Epithelial cell of prostate (primary cell): ENCODE measurements at regions not wholly inside any gene's neighbourhood (a gene's known extent, or its start where the extent isn't known, plus 50 kb on each side); places are given as distances from the start of the nearest gene placed in this dataset.
"Not testable (repeated sequence)": the region's sequence is repeated elsewhere in the genome, so short reads cannot be mapped to it uniquely, and the experiment has no call there.

ENCODE experiments used
- DNase-seq: peaks from one replicate; pipeline ENCODE4 v3.0.0-alpha.2; 2011; ENCODE audit warnings: low read depth, low spot score
- H3K27ac ChIP-seq: fragments of 450-650 bp; 2 replicates; pipeline ENCODE4 v1.5.1; 2017; ENCODE audit warnings: mild to moderate bottlenecking

- DNase-seq = no peak
- H3K27ac ChIP-seq = no peak overlapping the region
Observed at GRCh38 chr15:81645470-81645869, 271.5 kb upstream of the TMC3 start.

GRCh38 chr15:81643771-81644170 lies 269.8 kb upstream of the TMC3 start:
- H3K27ac ChIP-seq = no peak overlapping the region
- DNase-seq = no peak

GRCh38 chr15:81642451-81642990 lies 268.5 kb upstream of the TMC3 start:
- no peak overlapping the region for H3K27ac ChIP-seq
- DNase-seq = no peak

GRCh38 chr15:81636064-81636463 lies 262.1 kb upstream of the TMC3 start:
- H3K27ac ChIP-seq, DNase-seq: not testable (repeated sequence)

- H3K27ac ChIP-seq = no peak overlapping the region
- DNase-seq = no peak
Observed at GRCh38 chr15:81633889-81634288, 259.9 kb upstream of the TMC3 start.

GRCh38 chr15:81625896-81626295 lies 251.9 kb upstream of the TMC3 start:
- H3K27ac ChIP-seq = no peak overlapping the region
- DNase-seq = no peak

- no peak overlapping the region for H3K27ac ChIP-seq
- no peak for DNase-seq
Observed at GRCh38 chr15:81619002-81619401, 245.0 kb upstream of the TMC3 start.

- H3K27ac ChIP-seq = no peak overlapping the region
- DNase-seq = no peak
Observed at GRCh38 chr15:81612631-81613030, 238.6 kb upstream of the TMC3 start.

GRCh38 chr15:81611679-81612078 lies 237.7 kb upstream of the TMC3 start:
- no peak overlapping the region for H3K27ac ChIP-seq
- DNase-seq = no peak

- H3K27ac ChIP-seq = no peak overlapping the region
- no peak for DNase-seq
Observed at GRCh38 chr15:81608309-81608829, 234.4 kb upstream of the TMC3 start.

- DNase-seq = no peak
- H3K27ac ChIP-seq = no peak overlapping the region
Observed at GRCh38 chr15:81604713-81605112, 230.7 kb upstream of the TMC3 start.

- no peak overlapping the region for H3K27ac ChIP-seq
- DNase-seq = no peak
Observed at GRCh38 chr15:81596159-81596865, 222.3 kb upstream of the TMC3 start.

- DNase-seq = no peak
- H3K27ac ChIP-seq = no peak overlapping the region
Observed at GRCh38 chr15:81595752-81596151, 221.7 kb upstream of the TMC3 start.

GRCh38 chr15:81589671-81590070 lies 215.7 kb upstream of the TMC3 start:
- H3K27ac ChIP-seq = no peak overlapping the region
- DNase-seq = no peak

- DNase-seq = peak; percentile 12
- H3K27ac ChIP-seq = no peak overlapping the region
Observed at GRCh38 chr15:81575436-81576123, 201.6 kb upstream of the TMC3 start.

- DNase-seq = no peak
- H3K27ac ChIP-seq = no peak overlapping the region
Observed at GRCh38 chr15:81573098-81573746, 199.2 kb upstream of the TMC3 start.

GRCh38 chr15:81572190-81572589 lies 198.2 kb upstream of the TMC3 start:
- DNase-seq = no peak
- no peak overlapping the region for H3K27ac ChIP-seq

- DNase-seq = no peak
- no peak overlapping the region for H3K27ac ChIP-seq
Observed at GRCh38 chr15:81569286-81570080, 195.5 kb upstream of the TMC3 start.

GRCh38 chr15:81567924-81568323 lies 193.9 kb upstream of the TMC3 start:
- no peak for DNase-seq
- H3K27ac ChIP-seq = no peak overlapping the region

GRCh38 chr15:81562986-81563385 lies 189.0 kb upstream of the TMC3 start:
- no peak for DNase-seq
- H3K27ac ChIP-seq = no peak overlapping the region
